ENCODE measurements at regions not wholly inside any gene's neighbourhood (a gene's known extent, or its start where the extent isn't known, plus 50 kb on each side); places are given as distances from the start of the nearest gene placed in this dataset.
"Not testable (repeated sequence)": the region's sequence is repeated elsewhere in the genome, so short reads cannot be mapped to it uniquely, and the experiment has no call there.

DNA sequence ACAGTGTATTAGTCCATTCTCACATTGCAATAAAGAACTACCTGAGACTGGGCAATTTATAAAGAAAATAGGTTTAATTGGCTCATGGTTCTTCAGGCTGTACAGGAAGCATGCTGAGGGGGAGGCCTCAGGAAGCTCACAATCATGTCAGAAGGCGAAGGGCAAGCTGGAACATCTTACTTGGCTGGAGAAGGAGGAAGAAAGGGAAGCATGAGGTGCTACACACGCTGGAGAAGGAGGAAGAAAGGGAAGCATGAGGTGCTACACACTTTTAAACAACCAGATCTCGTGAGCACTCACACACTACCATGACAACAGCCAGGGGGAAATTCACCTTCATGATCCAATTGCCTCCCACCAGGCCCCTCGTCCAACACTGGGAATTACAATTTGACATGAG, 95.3 kb upstream of the FAM110C start:
- H3K4me1 ChIP-seq (ENCODE audit: insufficient read depth, low read length) = no peaks in the 10 kb centered on the region

DNA sequence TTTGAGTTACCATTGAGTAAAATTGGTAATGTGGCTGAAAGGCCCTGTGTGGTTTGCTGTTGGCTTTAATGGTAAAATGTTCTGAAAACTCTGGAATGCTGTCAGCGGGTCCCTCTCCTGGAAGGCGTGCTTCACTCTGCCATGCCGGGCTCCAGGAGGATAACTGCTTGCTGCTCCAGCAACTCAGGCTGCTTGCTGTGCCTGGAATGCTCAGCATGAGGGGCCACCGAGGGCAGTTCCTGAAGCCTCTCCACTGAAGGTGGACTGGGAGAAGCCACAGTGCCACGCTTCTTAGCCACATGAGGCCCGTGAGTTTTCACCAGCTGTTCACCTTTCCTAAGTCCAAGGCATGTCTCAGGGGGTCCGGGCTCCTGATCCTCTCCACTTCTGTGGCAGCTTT, 90.4 kb upstream of the FAM110C start:
- TF ChIP-seq, protein P1, sequence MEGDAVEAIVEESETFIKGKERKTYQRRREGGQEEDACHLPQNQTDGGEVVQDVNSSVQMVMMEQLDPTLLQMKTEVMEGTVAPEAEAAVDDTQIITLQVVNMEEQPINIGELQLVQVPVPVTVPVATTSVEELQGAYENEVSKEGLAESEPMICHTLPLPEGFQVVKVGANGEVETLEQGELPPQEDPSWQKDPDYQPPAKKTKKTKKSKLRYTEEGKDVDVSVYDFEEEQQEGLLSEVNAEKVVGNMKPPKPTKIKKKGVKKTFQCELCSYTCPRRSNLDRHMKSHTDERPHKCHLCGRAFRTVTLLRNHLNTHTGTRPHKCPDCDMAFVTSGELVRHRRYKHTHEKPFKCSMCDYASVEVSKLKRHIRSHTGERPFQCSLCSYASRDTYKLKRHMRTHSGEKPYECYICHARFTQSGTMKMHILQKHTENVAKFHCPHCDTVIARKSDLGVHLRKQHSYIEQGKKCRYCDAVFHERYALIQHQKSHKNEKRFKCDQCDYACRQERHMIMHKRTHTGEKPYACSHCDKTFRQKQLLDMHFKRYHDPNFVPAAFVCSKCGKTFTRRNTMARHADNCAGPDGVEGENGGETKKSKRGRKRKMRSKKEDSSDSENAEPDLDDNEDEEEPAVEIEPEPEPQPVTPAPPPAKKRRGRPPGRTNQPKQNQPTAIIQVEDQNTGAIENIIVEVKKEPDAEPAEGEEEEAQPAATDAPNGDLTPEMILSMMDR (IDR thresholded peaks at IDR 0.05; ENCODE audit: borderline replicate concordance, extremely low read depth, low read length, poor library complexity, severe bottlenecking) = no peak
- no peak for TF ChIP-seq EZH2 (IDR thresholded peaks at IDR 0.05; ENCODE audit: borderline replicate concordance, low read depth, low read length, severe bottlenecking)
- no peak for DNase-seq
- H2AFZ ChIP-seq (ENCODE audit: low read depth, low read length) = no peak overlapping the region
- H3K27me3 ChIP-seq (ENCODE audit: insufficient read depth, low read length, poor library complexity) = no peaks in the 10 kb centered on the region
- no peaks in the 10 kb centered on the region for H3K4me1 ChIP-seq (ENCODE audit: insufficient read depth, low read length)
- H3K9me3 ChIP-seq (ENCODE audit: insufficient read depth, low read length, severe bottlenecking) = no peaks in the 10 kb centered on the region
- H3K36me3 ChIP-seq (ENCODE audit: insufficient read depth, low read length) = no peaks in the 10 kb centered on the region
- no peak overlapping the region for H3K9ac ChIP-seq (ENCODE audit: low read depth, low read length)
- H3K4me3 ChIP-seq (ENCODE audit: low read depth in 1 of 2, low read length in 2 of 2) = no peak overlapping the region
- no peaks in the 10 kb centered on the region for H4K20me1 ChIP-seq (ENCODE audit: insufficient read depth, low read length)
- H3K27ac ChIP-seq (ENCODE audit: low read length) = no peak overlapping the region
- ATAC-seq (ENCODE audit: insufficient read depth, low read depth) = no peak
- H3K79me2 ChIP-seq (ENCODE audit: insufficient read depth, low read length) = no peaks in the 10 kb centered on the region
- no peak overlapping the region for H3K4me2 ChIP-seq (ENCODE audit: insufficient read depth, low read length)

More for the DNA sequence above, 95.3 kb upstream of the FAM110C start:
- H3K4me3 ChIP-seq (ENCODE audit: low read depth in 1 of 2, low read length in 2 of 2) = no peak overlapping the region
- H3K79me2 ChIP-seq (ENCODE audit: insufficient read depth, low read length) = no peaks in the 10 kb centered on the region
- DNase-seq (no peak), ATAC-seq (ENCODE audit: insufficient read depth, low read depth) (no peak)
- H3K4me2 ChIP-seq (ENCODE audit: insufficient read depth, low read length) = no peak overlapping the region
- no peaks in the 10 kb centered on the region for H3K36me3 ChIP-seq (ENCODE audit: insufficient read depth, low read length)
- H3K9ac ChIP-seq (ENCODE audit: low read depth, low read length) = no peak overlapping the region
- no peaks in the 10 kb centered on the region for H3K9me3 ChIP-seq (ENCODE audit: insufficient read depth, low read length, severe bottlenecking)
- TF ChIP-seq, protein P1 (IDR thresholded peaks at IDR 0.05; ENCODE audit: borderline replicate concordance, extremely low read depth, low read length, poor library complexity, severe bottlenecking) = no peak
- no peak for TF ChIP-seq EZH2 (IDR thresholded peaks at IDR 0.05; ENCODE audit: borderline replicate concordance, low read depth, low read length, severe bottlenecking)
- H4K20me1 ChIP-seq (ENCODE audit: insufficient read depth, low read length) = no peaks in the 10 kb centered on the region
- H2AFZ ChIP-seq (ENCODE audit: low read depth, low read length) = no peak overlapping the region
- H3K27me3 ChIP-seq (ENCODE audit: insufficient read depth, low read length, poor library complexity) = no peaks in the 10 kb centered on the region
- no peak overlapping the region for H3K27ac ChIP-seq (ENCODE audit: low read length)

DNA sequence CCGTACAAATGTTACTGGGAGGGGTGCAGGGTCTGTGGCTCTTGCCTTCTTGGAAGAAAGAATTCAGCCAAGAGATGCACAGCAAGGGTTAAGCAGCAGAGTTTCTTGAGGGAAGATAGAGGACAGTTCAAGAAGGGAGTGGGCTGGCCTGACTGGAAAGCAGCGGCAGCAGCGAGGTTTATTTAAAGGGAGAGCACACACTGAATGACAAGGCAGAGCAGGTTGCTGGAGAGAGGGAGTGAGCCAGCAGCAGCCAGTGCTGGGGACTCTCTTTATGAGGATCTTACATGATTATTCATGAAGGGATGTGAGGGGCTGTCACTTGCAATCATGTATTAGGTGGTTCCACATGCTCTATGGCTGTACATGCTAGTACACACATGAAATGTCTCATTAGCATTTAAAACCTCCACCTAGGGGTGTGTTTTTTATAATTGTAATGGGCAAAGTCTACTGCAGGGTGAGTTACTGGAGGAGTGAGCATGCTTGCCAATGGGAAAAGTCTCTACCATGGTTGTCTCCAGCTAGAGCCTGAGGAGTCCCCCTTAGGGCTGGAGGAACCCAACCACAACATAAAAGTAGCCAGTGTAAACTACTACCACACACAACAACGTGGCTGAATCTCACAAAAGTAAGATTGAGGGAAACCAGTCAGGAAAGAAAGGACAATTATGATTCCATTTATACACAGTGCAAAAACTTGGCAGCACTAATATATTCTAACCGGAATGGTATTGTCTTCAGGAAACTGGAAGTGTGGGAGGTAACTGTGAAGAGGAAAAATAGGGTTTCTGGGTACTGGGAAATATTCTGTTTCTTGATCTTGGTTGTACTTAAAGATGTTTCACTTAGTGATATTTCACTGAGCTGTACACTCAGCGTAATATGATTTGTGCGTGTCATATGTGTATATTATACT, 87.6 kb upstream of the FAM110C start:
- DNase-seq (no peak), ATAC-seq (ENCODE audit: insufficient read depth, low read depth) (no peak)
- Histone ChIP-seq H3K36me3 (ENCODE audit: insufficient read depth, low read length) (no peaks in the 10 kb centered on the region), H3K4me2 (ENCODE audit: insufficient read depth, low read length) (no peak overlapping the region), H3K27ac (ENCODE audit: low read length) (no peak overlapping the region), H4K20me1 (ENCODE audit: insufficient read depth, low read length) (no peaks in the 10 kb centered on the region), H3K4me1 (ENCODE audit: insufficient read depth, low read length) (no peaks in the 10 kb centered on the region), H2AFZ (ENCODE audit: low read depth, low read length) (no peak overlapping the region), H3K27me3 (ENCODE audit: insufficient read depth, low read length, poor library complexity) (no peaks in the 10 kb centered on the region), H3K9ac (ENCODE audit: low read depth, low read length) (no peak overlapping the region), H3K79me2 (ENCODE audit: insufficient read depth, low read length) (no peaks in the 10 kb centered on the region), H3K9me3 (ENCODE audit: insufficient read depth, low read length, severe bottlenecking) (no peaks in the 10 kb centered on the region), H3K4me3 (ENCODE audit: low read depth in 1 of 2, low read length in 2 of 2) (no peak overlapping the region)
- TF ChIP-seq, protein P1 (IDR thresholded peaks at IDR 0.05; ENCODE audit: borderline replicate concordance, extremely low read depth, low read length, poor library complexity, severe bottlenecking) = no peak
- no peak for TF ChIP-seq EZH2 (IDR thresholded peaks at IDR 0.05; ENCODE audit: borderline replicate concordance, low read depth, low read length, severe bottlenecking)

DNA sequence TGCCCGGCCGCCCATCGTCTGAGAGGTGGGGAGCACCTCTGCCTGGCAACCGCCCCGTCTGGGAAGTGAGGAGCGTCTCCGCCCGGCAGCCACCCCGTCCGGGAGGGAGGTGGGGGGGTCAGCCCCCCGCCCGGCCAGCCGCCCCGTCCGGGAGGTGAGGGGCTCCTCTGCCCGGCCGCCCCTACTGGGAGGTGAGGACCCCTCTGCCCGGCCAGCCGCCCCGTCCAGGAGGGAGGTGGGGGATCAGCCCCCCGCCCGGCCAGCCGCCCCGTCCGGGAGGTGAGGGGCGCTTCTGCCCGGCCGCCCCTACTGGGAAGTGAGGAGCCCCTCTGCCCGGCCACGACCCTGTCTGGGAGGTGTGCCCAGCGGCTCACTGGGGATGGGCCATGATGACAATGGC, 80.5 kb upstream of the FAM110C start:
- H4K20me1 ChIP-seq (ENCODE audit: insufficient read depth, low read length); H3K9me3 ChIP-seq (ENCODE audit: insufficient read depth, low read length, severe bottlenecking); H3K4me2 ChIP-seq (ENCODE audit: insufficient read depth, low read length); H3K36me3 ChIP-seq (ENCODE audit: insufficient read depth, low read length); H2AFZ ChIP-seq (ENCODE audit: low read depth, low read length); H3K27ac ChIP-seq (ENCODE audit: low read length); H3K27me3 ChIP-seq (ENCODE audit: insufficient read depth, low read length, poor library complexity); H3K79me2 ChIP-seq (ENCODE audit: insufficient read depth, low read length); H3K4me1 ChIP-seq (ENCODE audit: insufficient read depth, low read length); H3K4me3 ChIP-seq (ENCODE audit: low read depth in 1 of 2, low read length in 2 of 2); H3K9ac ChIP-seq (ENCODE audit: low read depth, low read length); ATAC-seq (ENCODE audit: insufficient read depth, low read depth); DNase-seq: not testable (repeated sequence)
